ENCODE measurements at regions not wholly inside any gene's neighbourhood (a gene's known extent, or its start where the extent isn't known, plus 50 kb on each side); places are given as distances from the start of the nearest gene placed in this dataset.

- intact Hi-C loops (cut with micrococcal nuclease): no loop called here
These were observed 557.5 kb downstream of the CD83 start for GRCh38 chr6:14674867-14675648.

GRCh38 chr6:14676064-14676463 lies 558.5 kb downstream of the CD83 start:
- intact Hi-C loops (cut with micrococcal nuclease): no loop called here

GRCh38 chr6:14676977-14677781 lies 559.6 kb downstream of the CD83 start:
- intact Hi-C loops (cut with micrococcal nuclease): no loop called here

GRCh38 chr6:14681699-14682487 lies 564.0 kb upstream of the JARID2 start:
- intact Hi-C loops (cut with micrococcal nuclease): no loop called here

- intact Hi-C loops (cut with micrococcal nuclease): no loop called here
These were observed 563.1 kb upstream of the JARID2 start for GRCh38 chr6:14682812-14683211.

- intact Hi-C loops (cut with micrococcal nuclease): no loop called here
These were observed 556.2 kb upstream of the JARID2 start for GRCh38 chr6:14689639-14690038.

- intact Hi-C loops (cut with micrococcal nuclease): no loop called here
These were observed 555.5 kb upstream of the JARID2 start for GRCh38 chr6:14690120-14691056.

GRCh38 chr6:14692208-14692607 lies 553.7 kb upstream of the JARID2 start:
- intact Hi-C loops (cut with micrococcal nuclease): no loop called here

GRCh38 chr6:14693301-14694192 lies 552.3 kb upstream of the JARID2 start:
- intact Hi-C loops (cut with micrococcal nuclease): no loop called here

- intact Hi-C loops (cut with micrococcal nuclease): no loop called here
These were observed 551.6 kb upstream of the JARID2 start for GRCh38 chr6:14694308-14694707.

GRCh38 chr6:14695579-14695978 lies 550.3 kb upstream of the JARID2 start:
- intact Hi-C loops (cut with micrococcal nuclease): no loop called here

- intact Hi-C loops (cut with micrococcal nuclease): no loop called here
These were observed 549.5 kb upstream of the JARID2 start for GRCh38 chr6:14696367-14696766.

GRCh38 chr6:14697427-14697826 lies 548.4 kb upstream of the JARID2 start:
- intact Hi-C loops (cut with micrococcal nuclease): no loop called here

- intact Hi-C loops (cut with micrococcal nuclease): no loop called here
These were observed 545.9 kb upstream of the JARID2 start for GRCh38 chr6:14699803-14700601.

GRCh38 chr6:14701946-14702345 lies 543.9 kb upstream of the JARID2 start:
- intact Hi-C loops (cut with micrococcal nuclease): no loop called here

- intact Hi-C loops (cut with micrococcal nuclease): no loop called here
These were observed 543.2 kb upstream of the JARID2 start for GRCh38 chr6:14702678-14703077.

- intact Hi-C loops (cut with micrococcal nuclease): no loop called here
These were observed 542.3 kb upstream of the JARID2 start for GRCh38 chr6:14703586-14703985.

GRCh38 chr6:14704383-14705271 lies 541.2 kb upstream of the JARID2 start:
- intact Hi-C loops (cut with micrococcal nuclease): no loop called here

All from T-helper 1 cell treated with Interleukin-12 subunit alpha and Interleukin-12 subunit beta and Interleukin-4 antibody, amounts not matched to agents 30 ng/mL and 1 ng/mL, for 36 hours (primary cell).